GF-D8 (cell line): ENCODE measurements at regions not wholly inside any gene's neighbourhood (a gene's known extent, or its start where the extent isn't known, plus 50 kb on each side); places are given as distances from the start of the nearest gene placed in this dataset.
"Not testable (repeated sequence)": the region's sequence is repeated elsewhere in the genome, so short reads cannot be mapped to it uniquely, and the experiment has no call there.

Source experiments
- DNase-seq: peaks from one replicate; lab custom pipeline; 2025; lab: John Stamatoyannopoulos, UW

DNA sequence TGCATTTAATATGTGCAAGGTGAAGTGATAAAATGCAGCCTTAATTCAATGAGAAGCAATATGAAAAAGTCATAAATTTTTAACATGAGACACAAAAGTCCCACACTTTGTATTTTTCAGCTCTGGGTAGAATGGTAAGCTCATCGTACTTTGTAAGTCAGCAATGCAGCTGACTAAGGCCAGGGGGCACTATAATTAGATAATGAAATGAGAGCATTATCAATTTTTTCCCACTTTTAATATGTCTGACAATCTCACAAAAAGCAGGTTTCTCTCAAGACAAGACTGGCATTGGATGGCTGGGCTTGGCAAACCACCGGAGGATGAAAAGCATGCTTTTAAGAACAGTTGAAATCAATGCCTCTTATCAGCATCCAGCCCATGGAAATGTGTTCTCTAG, 162.8 kb downstream of the FAM174A start:
- no peak for DNase-seq

- DNase-seq, result peak; percentile 38
These were observed 171.6 kb downstream of the FAM174A start for GRCh38 chr5:100706776-100707175.

GRCh38 chr5:100708645-100709171, 173.5 kb downstream of the FAM174A start:
- no peak for DNase-seq

- no peak for DNase-seq
These were observed 174.6 kb downstream of the FAM174A start for GRCh38 chr5:100709771-100710170.

GRCh38 chr5:100714780-100715179, 179.6 kb downstream of the FAM174A start:
- DNase-seq, result not testable (repeated sequence)

DNA sequence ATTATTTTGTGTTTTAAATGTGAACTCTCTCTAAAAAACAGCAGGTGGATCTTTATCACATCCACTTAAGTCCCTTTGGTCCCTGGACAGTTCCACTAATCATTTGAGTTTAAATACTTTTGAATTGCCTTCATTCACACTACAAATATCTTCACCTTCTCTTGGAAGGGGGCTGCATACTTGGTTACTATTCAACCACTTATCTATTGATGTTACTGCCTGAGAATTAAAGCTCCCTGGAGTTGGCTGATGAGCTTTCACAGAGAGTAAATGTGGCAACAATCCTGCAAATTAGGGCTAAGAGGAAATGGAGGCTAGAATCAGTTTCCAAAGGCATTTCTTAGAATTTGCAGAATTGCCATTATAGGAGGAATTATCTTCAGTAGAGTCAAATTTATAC, 180.4 kb downstream of the ST8SIA4 start:
- DNase-seq, result no peak

DNA sequence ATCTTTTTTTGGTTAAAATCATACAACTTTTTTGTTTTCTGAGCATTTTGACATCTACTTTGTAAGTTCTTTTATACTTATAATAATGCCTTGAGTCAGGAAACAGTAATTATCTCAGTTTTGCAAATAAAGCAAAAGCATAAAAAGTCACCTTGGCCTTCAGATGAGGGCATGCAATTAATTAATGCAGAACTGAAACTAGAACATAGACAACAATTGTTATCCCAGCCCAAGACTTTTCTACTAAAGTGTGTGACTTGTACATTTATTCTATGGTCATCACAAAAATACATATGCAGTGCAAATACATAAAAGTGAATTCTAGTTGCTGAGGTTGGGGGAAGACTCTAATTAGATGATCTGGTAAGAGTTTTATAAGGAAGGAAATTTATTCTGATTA, 179.9 kb downstream of the ST8SIA4 start:
- no peak for DNase-seq

GRCh38 chr5:100726116-100726515, 177.0 kb downstream of the ST8SIA4 start:
- DNase-seq, result no peak

GRCh38 chr5:100731768-100732167, 171.3 kb downstream of the ST8SIA4 start:
- DNase-seq, result no peak

DNA sequence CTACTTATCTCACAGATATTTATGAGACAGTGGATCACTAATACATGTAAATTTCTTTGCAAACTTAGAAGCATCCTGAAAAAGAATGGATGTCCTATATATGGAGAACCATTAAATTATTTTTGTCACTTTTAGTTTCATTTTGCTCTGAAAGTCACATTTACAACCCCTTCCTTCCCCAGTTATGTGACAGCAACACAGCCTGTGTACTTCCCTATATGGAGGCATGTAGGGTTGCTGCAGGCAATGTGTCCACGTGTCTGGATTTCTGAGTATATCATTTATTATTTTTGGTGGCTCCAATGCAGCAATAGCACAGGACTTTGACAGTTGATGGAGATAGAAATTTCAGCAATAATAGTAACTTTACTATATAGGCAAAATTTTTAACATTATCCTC, 156.4 kb downstream of the ST8SIA4 start:
- no peak for DNase-seq

- no peak for DNase-seq
These were observed 153.3 kb downstream of the ST8SIA4 start for GRCh38 chr5:100749771-100750284.

- no peak for DNase-seq
These were observed 147.6 kb downstream of the ST8SIA4 start for GRCh38 chr5:100755435-100755834.
